HCT116 (cell line): ENCODE measurements at regions not wholly inside any gene's neighbourhood (a gene's known extent, or its start where the extent isn't known, plus 50 kb on each side); places are given as distances from the start of the nearest gene placed in this dataset.

Experiments used
- ATAC-seq: fragments of 200-7000 bp; cut with Tn5 transposase; 2 replicates; pipeline ENCODE4 v1.9.1; 2020; ENCODE audit warnings: mild to moderate bottlenecking, moderate library complexity
- BruUV-seq: library from RNA; stranded (reverse); fragments of 400-500 nt; replicated peaks from 2 replicates; lab custom pipeline; 2021; lab: Mats Ljungman, UMichigan
- CTCF ChIA-PET: fragments of 300-600 bp; sonication (Branson Sonifier 250); formaldehyde crosslinking; loops from one replicate; lab custom pipeline; 2021; ENCODE audit warnings: antibody characterized with exemption; lab: Charles Lee
- POLR2A ChIA-PET: fragments of 300-600, 350-600 bp; sonication (Branson Sonifier 250); formaldehyde crosslinking; loops from one replicate; lab custom pipeline; 2021; ENCODE audit warnings: antibody characterized with exemption; lab: Charles Lee
- RAD21 ChIA-PET, 2 experiments: fragments of 300-600 bp; sonication (Branson Sonifier 250); formaldehyde crosslinking; loops; one replicate each; lab custom pipeline; 2023; ENCODE audit warnings: low total read pairs in 2 of 2; ENCODE audit not compliant: uncharacterized antibody in 2 of 2, unreplicated experiment in 2 of 2, low non-redundant PET in 1 of 2; lab: Charles Lee
- DNase-seq: peaks from one replicate; pipeline ENCODE4 v3.0.0-alpha.2; 2010; ENCODE audit warnings: low read depth, low spot score
- H2AFZ ChIP-seq: fragments of 200-600 bp; shearing (Covaris generic), sonication (generic); 2 replicates; pipeline ENCODE4 v1.6.1; 2017; ENCODE audit warnings: low read depth, mixed run types, mixed read lengths, antibody characterized with exemption, low read length; ENCODE audit not compliant: poor library complexity, severe bottlenecking
- H3K27ac ChIP-seq: 2 replicates; pipeline ENCODE4 v1.5.1; 2012; ENCODE audit warnings: low read depth, low read length
- H3K27me3 ChIP-seq: fragments of 200-600 bp; sonication (generic); 2 replicates; pipeline ENCODE4 v1.6.1; 2016; ENCODE audit warnings: mixed run types, low read length, mixed read lengths; ENCODE audit not compliant: insufficient read depth
- H3K36me3 ChIP-seq, 2 experiments: fragments of 200-500 bp in 1 of 2; fragments of 200-600 bp in 1 of 2; sonication (Bioruptor generic) in 1 of 2; sonication (generic) in 1 of 2; 2 replicates each; pipeline versions ENCODE4 v1.5.1 to v1.6.1; 2014 to 2016; ENCODE audit warnings: low read length in 2 of 2, inconsistent platforms in 1 of 2, mixed read lengths in 1 of 2, mixed run types in 1 of 2; ENCODE audit not compliant: insufficient read depth in 2 of 2, control insufficient read depth in 1 of 2
- H3K4me1 ChIP-seq, 2 experiments: fragments of 200-600 bp in 1 of 2; sonication (generic) in 1 of 2; 2 replicates each; pipeline versions ENCODE4 v1.5.1 to v1.6.1; 2012 to 2017; ENCODE audit warnings: low read length in 2 of 2, inconsistent platforms in 1 of 2, mild to moderate bottlenecking in 1 of 2, mixed read lengths in 1 of 2, mixed run types in 1 of 2, moderate library complexity in 1 of 2; ENCODE audit not compliant: insufficient read depth in 2 of 2, control insufficient read depth in 1 of 2
- H3K4me2 ChIP-seq: fragments of 200-600 bp; sonication (generic); 2 replicates; pipeline ENCODE4 v1.6.1; 2017; ENCODE audit warnings: mixed run types, low read length, mixed read lengths
- H3K4me3 ChIP-seq, 2 experiments: fragments of 200-600 bp in 1 of 2; sonication (generic) in 1 of 2; replicated peaks in 1 of 2; 2 replicates each; pipeline ENCODE4 v1.5.1; 2011 to 2016; ENCODE audit warnings: low read length in 2 of 2, control low read depth in 1 of 2, low read depth in 1 of 2, mild to moderate bottlenecking in 1 of 2, mixed read lengths in 1 of 2, mixed run types in 1 of 2
- H3K79me2 ChIP-seq: fragments of 200-600 bp; sonication (generic); 2 replicates; pipeline ENCODE4 v1.6.1; 2017; ENCODE audit warnings: mild to moderate bottlenecking, mixed run types, low read length, moderate library complexity, mixed read lengths; ENCODE audit not compliant: insufficient read depth
- H3K9ac ChIP-seq: fragments of 200-600 bp; sonication (generic); 2 replicates; pipeline ENCODE4 v1.6.1; 2016; ENCODE audit warnings: low read length, mixed read lengths
- H3K9me2 ChIP-seq: fragments of 200-600 bp; sonication (generic), shearing (Covaris generic); 2 replicates; pipeline ENCODE4 v1.6.1; 2017; ENCODE audit warnings: mixed run types, mild to moderate bottlenecking, moderate library complexity; ENCODE audit not compliant: insufficient read depth
- H3K9me3 ChIP-seq, 2 experiments: fragments of 200-500 bp in 1 of 2; fragments of 200-600 bp in 1 of 2; sonication (Bioruptor generic) in 1 of 2; sonication (generic) in 1 of 2; 2 replicates each; pipeline ENCODE4 v1.6.1; 2014 to 2017; ENCODE audit warnings: low read length in 2 of 2, mixed read lengths in 2 of 2, inconsistent platforms in 1 of 2, low read depth in 1 of 2, mild to moderate bottlenecking in 1 of 2, mixed run types in 1 of 2, moderate library complexity in 1 of 2; ENCODE audit not compliant: control insufficient read depth in 1 of 2, insufficient read depth in 1 of 2
- H4K20me1 ChIP-seq: fragments of 200-600 bp; sonication (generic), shearing (Covaris generic); 2 replicates; pipeline ENCODE4 v1.6.1; 2017; ENCODE audit warnings: mixed run types, mild to moderate bottlenecking, moderate library complexity; ENCODE audit not compliant: insufficient read depth
- CBX3 ChIP-seq: IDR thresholded peaks from 2 replicates; pipeline ENCODE4 v1.6.1; 2012; ENCODE audit warnings: low read depth
- CEBPB ChIP-seq: IDR thresholded peaks from 2 replicates; pipeline ENCODE4 v1.6.1; 2012; ENCODE audit warnings: low read depth
- ELF1 ChIP-seq: IDR thresholded peaks from 2 replicates; pipeline ENCODE4 v1.6.1; 2012; ENCODE audit warnings: low read depth, borderline replicate concordance
- FOSL1 ChIP-seq: IDR thresholded peaks from 2 replicates; pipeline ENCODE4 v1.6.1; 2012; ENCODE audit warnings: low read depth
- JUND ChIP-seq: IDR thresholded peaks from 2 replicates; pipeline ENCODE4 v1.6.1; 2012
- SRF ChIP-seq: IDR thresholded peaks from 2 replicates; pipeline ENCODE4 v1.6.1; 2012; ENCODE audit warnings: low read depth
- TCF7L2 ChIP-seq: IDR thresholded peaks from 2 replicates; pipeline ENCODE4 v1.7.0; 2011; ENCODE audit warnings: borderline replicate concordance, inconsistent platforms; ENCODE audit not compliant: insufficient read depth, insufficient read length; ENCODE audit errors: extremely low read depth
- YY1 ChIP-seq: IDR thresholded peaks from 2 replicates; pipeline ENCODE4 v1.6.1; 2011; ENCODE audit warnings: low read length, low read depth, moderate library complexity, mild to moderate bottlenecking; ENCODE audit not compliant: insufficient replicate concordance; ENCODE audit errors: extremely low read depth
- ZNF274 ChIP-seq: fragments of 200-500 bp; sonication (Bioruptor generic); IDR thresholded peaks from 2 replicates; pipeline ENCODE4 v1.6.1; 2014; ENCODE audit warnings: mild to moderate bottlenecking, low read depth, low read length, inconsistent platforms
- intact Hi-C: fragments of 100-400 bp; cut with micrococcal nuclease; formaldehyde crosslinking; loops from 2 replicates; pipeline ENCODE4 v1.10.0; 2022
- TF ChIP-seq, protein P1 (sequence below): IDR thresholded peaks from 2 replicates; pipeline ENCODE4 v1.6.1; 2012

GRCh38 chr4:147076728-147077127 is 131.1 kb upstream of the TTC29 start:
- Histone ChIP-seq H3K27ac (no peak overlapping the region), H3K4me2 (no peak overlapping the region), H3K4me3 (no peak overlapping the region), H2AFZ (no peak overlapping the region), H3K27me3 (peaks cover 34% of the 10 kb centered on the region), H4K20me1 (no peaks in the 10 kb centered on the region), H3K79me2 (no peaks in the 10 kb centered on the region)
- ATAC-seq, result no peak
- no peak for TF ChIP-seq YY1
- TF ChIP-seq ZNF274, result no peak
- TF ChIP-seq, all 23 proteins: peak for 0
- BruUV-seq, result no TSS peak
- ChIA-PET CTCF (interaction anchor here (1.4 kb wide), 1 partner anchor 20 kb away, joined by 3 read pairs; no protein-coding TSS in a partner anchor), RAD21 (no interaction called here), POLR2A (no interaction called here)
- DNase-seq, result no peak
- no peaks in the 10 kb centered on the region for H3K9me2 ChIP-seq
- intact Hi-C loops, result no loop called here
- no peak overlapping the region for H3K9ac ChIP-seq
- H3K9me3 ChIP-seq, result no peaks in the 10 kb centered on the region
- no peaks in the 10 kb centered on the region for H3K4me1 ChIP-seq
- no peaks in the 10 kb centered on the region for H3K36me3 ChIP-seq

GRCh38 chr4:147078362-147078761 is 132.7 kb upstream of the TTC29 start:
- Histone ChIP-seq H2AFZ (no peak overlapping the region), H3K27me3 (peaks cover 34% of the 10 kb centered on the region), H3K4me1 (no peaks in the 10 kb centered on the region), H3K9me3 (no peaks in the 10 kb centered on the region), H3K79me2 (no peaks in the 10 kb centered on the region), H3K36me3 (no peaks in the 10 kb centered on the region), H3K4me3 (no peak overlapping the region), H3K9ac (no peak overlapping the region), H3K4me2 (no peak overlapping the region), H3K27ac (no peak overlapping the region), H3K9me2 (no peaks in the 10 kb centered on the region), H4K20me1 (no peaks in the 10 kb centered on the region)
- DNase-seq, result no peak
- ChIA-PET POLR2A (no interaction called here), CTCF (no interaction called here)
- ATAC-seq, result no peak
- intact Hi-C loops, result no loop called here
- BruUV-seq, result no TSS peak
- TF ChIP-seq, protein P1, sequence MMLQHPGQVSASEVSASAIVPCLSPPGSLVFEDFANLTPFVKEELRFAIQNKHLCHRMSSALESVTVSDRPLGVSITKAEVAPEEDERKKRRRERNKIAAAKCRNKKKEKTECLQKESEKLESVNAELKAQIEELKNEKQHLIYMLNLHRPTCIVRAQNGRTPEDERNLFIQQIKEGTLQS, result no peak
- no peak for TF ChIP-seq ELF1
- TF ChIP-seq JUND, result no peak
- no peak for TF ChIP-seq CEBPB
- TF ChIP-seq CBX3, result no peak
- TF ChIP-seq TCF7L2, result no peak
- no peak for TF ChIP-seq SRF
- TF ChIP-seq FOSL1, result no peak
- TF ChIP-seq, all 23 proteins: peak for 0
- RAD21 ChIA-PET, result no interaction called here
